CD14-positive monocyte (primary cell): ENCODE measurements at regions not wholly inside any gene's neighbourhood (a gene's known extent, or its start where the extent isn't known, plus 50 kb on each side); places are given as distances from the start of the nearest gene placed in this dataset.

Experiments
- DNase-seq, 3 donors: peaks; one replicate each; pipeline ENCODE4 v3.0.0-alpha.2; 2011 to 2022
- H2AFZ ChIP-seq: 2 replicates; pipeline ENCODE4 v1.6.0; 2012; ENCODE audit warnings: mild to moderate bottlenecking, low read depth, low read length, inconsistent platforms; ENCODE audit not compliant: insufficient read depth, poor library complexity, severe bottlenecking
- H3K27ac ChIP-seq, 2 donors: 1 replicate in 1 of 2; 2 replicates in 1 of 2; pipeline ENCODE4 v1.5.1; 2012 to 2013; ENCODE audit warnings: low read length in 2 of 2, control low read depth in 1 of 2, inconsistent platforms in 1 of 2, low read depth in 1 of 2, mild to moderate bottlenecking in 1 of 2
- H3K27me3 ChIP-seq, 2 donors: one replicate each; pipeline versions ENCODE4 v1.6.0 to v1.6.1; 2011 to 2013; ENCODE audit warnings: low read length in 2 of 2; ENCODE audit not compliant: control insufficient read depth in 2 of 2, insufficient read depth in 2 of 2
- H3K36me3 ChIP-seq, 2 donors: replicated peaks in 1 of 2; 1 replicate in 1 of 2; 2 replicates in 1 of 2; pipeline versions ENCODE4 v1.5.1 to v1.6.1; 2012 to 2013; ENCODE audit warnings: low read length in 2 of 2, control low read depth in 1 of 2, inconsistent platforms in 1 of 2, mild to moderate bottlenecking in 1 of 2; ENCODE audit not compliant: insufficient read depth in 2 of 2, control insufficient read depth in 1 of 2
- H3K4me1 ChIP-seq, 2 donors: 1 replicate in 1 of 2; 2 replicates in 1 of 2; pipeline versions ENCODE4 v1.5.1 to v1.6.1; 2012 to 2013; ENCODE audit warnings: low read length in 2 of 2, control low read depth in 1 of 2, inconsistent platforms in 1 of 2, mild to moderate bottlenecking in 1 of 2, moderate library complexity in 1 of 2; ENCODE audit not compliant: insufficient read depth in 2 of 2, control insufficient read depth in 1 of 2
- H3K4me2 ChIP-seq: replicated peaks from 2 replicates; pipeline ENCODE3; 2012; ENCODE audit warnings: low read length, moderate library complexity, mild to moderate bottlenecking; ENCODE audit not compliant: poor library complexity, severe bottlenecking; ENCODE audit errors: extremely low read depth
- H3K4me3 ChIP-seq, 3 experiments: fragments of 200-600 bp in 1 of 3; sonication (generic) in 1 of 3; replicated peaks in 1 of 3; 1 replicate in 2 of 3; 2 replicates in 1 of 3; pipeline ENCODE4 v1.5.1; 2011 to 2013; ENCODE audit warnings: low read length in 3 of 3, mild to moderate bottlenecking in 3 of 3, control low read depth in 2 of 3, low read depth in 2 of 3, inconsistent platforms in 1 of 3, moderate library complexity in 1 of 3
- H3K79me2 ChIP-seq: 2 replicates; pipeline ENCODE4 v1.6.0; 2012; ENCODE audit warnings: mild to moderate bottlenecking, control low read depth, inconsistent platforms, low read length, moderate library complexity; ENCODE audit not compliant: insufficient read depth
- H3K9ac ChIP-seq: 2 replicates; pipeline ENCODE4 v1.6.0; 2017; ENCODE audit warnings: low read length, mild to moderate bottlenecking; ENCODE audit not compliant: insufficient read depth, poor library complexity, severe bottlenecking
- H3K9me3 ChIP-seq, 2 donors: replicated peaks in 1 of 2; 1 replicate in 1 of 2; 2 replicates in 1 of 2; pipeline versions ENCODE4 v1.5.1 to v1.6.1; 2012 to 2013; ENCODE audit warnings: low read length in 2 of 2, control low read depth in 1 of 2; ENCODE audit not compliant: control insufficient read depth in 1 of 2, insufficient read depth in 1 of 2
- H4K20me1 ChIP-seq: 2 replicates; pipeline ENCODE4 v1.6.0; 2012; ENCODE audit warnings: mild to moderate bottlenecking, low read length, control low read depth, moderate library complexity; ENCODE audit not compliant: insufficient read depth
- H3K27ac Mint-ChIP-seq, 7 donors: one replicate each; pipeline ENCODE4 v1.8.0; 2020; ENCODE audit warnings: mild to moderate bottlenecking in 7 of 7, mixed read lengths in 7 of 7, moderate library complexity in 6 of 7, inconsistent platforms in 2 of 7
- H3K27me3 Mint-ChIP-seq, 3 donors: one replicate each; pipeline ENCODE4 v1.8.0; 2021 to 2022; ENCODE audit warnings: low read depth in 3 of 3, mild to moderate bottlenecking in 3 of 3, mixed read lengths in 3 of 3, moderate library complexity in 3 of 3, inconsistent platforms in 1 of 3
- H3K36me3 Mint-ChIP-seq, 2 donors: one replicate each; pipeline ENCODE4 v1.8.0; 2020; ENCODE audit warnings: mixed read lengths in 2 of 2, inconsistent platforms in 1 of 2, mild to moderate bottlenecking in 1 of 2
- H3K4me1 Mint-ChIP-seq: one replicate; pipeline ENCODE4 v1.8.0; 2020; ENCODE audit warnings: mild to moderate bottlenecking, mixed read lengths
- H3K4me3 Mint-ChIP-seq, 2 donors: one replicate each; pipeline ENCODE4 v1.8.0; 2020; ENCODE audit warnings: mild to moderate bottlenecking in 2 of 2, mixed read lengths in 2 of 2, moderate library complexity in 1 of 2
- H3K9me3 Mint-ChIP-seq, 7 donors: one replicate each; pipeline ENCODE4 v1.8.0; 2020 to 2022; ENCODE audit warnings: mixed read lengths in 7 of 7, mild to moderate bottlenecking in 6 of 7, moderate library complexity in 6 of 7, inconsistent platforms in 2 of 7
- WGBS: methylation state at CpG from one replicate; pipeline ENCODE4 v1.1.5; 2013; ENCODE audit warnings: missing lambda C conversion rate; ENCODE audit not compliant: insufficient coverage; 5-methylcytosine and 5-hydroxymethylcytosine counted together
- intact Hi-C, 2 donors: fragments of 100-400 bp; cut with micrococcal nuclease; formaldehyde crosslinking; loops; one replicate each; pipeline versions ENCODE4 v1.15.0 to v1.15.1; 2023
- TF ChIP-seq, protein P1 (sequence below): fragments of 200-600 bp; IDR thresholded peaks from one replicate; pipeline ENCODE4 v1.8.0; 2022; ENCODE audit warnings: antibody characterized with exemption, mild to moderate bottlenecking

DNA sequence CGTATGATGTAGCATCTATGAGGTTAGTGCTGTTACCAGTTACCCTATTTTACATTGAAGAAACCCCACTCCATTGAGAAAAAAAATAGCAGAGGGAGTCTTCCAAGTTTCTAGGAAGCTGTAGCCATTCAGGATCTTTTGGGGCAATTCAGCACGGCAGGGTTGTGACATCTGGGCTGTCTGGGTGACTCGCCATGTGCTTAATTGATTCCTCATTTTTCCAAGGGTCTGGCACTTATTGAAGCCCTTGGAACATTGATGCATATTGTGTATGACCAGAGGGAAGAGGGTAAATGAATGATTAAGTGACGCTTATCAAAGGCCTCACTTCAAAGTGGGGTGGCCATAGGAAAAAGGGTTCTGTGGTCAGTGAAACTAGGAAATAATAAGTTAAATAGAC is 248.7 kb downstream of the ARHGAP12 start:
- Histone ChIP-seq H3K9me3 (peaks cover 35 to 46% of the 10 kb centered on the region in 2 donors), H3K79me2 (no peaks in the 10 kb centered on the region), H3K27ac (no peak overlapping the region), H3K4me1 (no peaks in the 10 kb centered on the region), H3K27me3 (no peaks in the 10 kb centered on the region), H2AFZ (no peak overlapping the region), H3K9ac (no peak overlapping the region), H3K4me2 (no peak overlapping the region), H4K20me1 (no peaks in the 10 kb centered on the region), H3K36me3 (no peaks in the 10 kb centered on the region), H3K4me3 (no peak overlapping the region)
- TF ChIP-seq, protein P1, sequence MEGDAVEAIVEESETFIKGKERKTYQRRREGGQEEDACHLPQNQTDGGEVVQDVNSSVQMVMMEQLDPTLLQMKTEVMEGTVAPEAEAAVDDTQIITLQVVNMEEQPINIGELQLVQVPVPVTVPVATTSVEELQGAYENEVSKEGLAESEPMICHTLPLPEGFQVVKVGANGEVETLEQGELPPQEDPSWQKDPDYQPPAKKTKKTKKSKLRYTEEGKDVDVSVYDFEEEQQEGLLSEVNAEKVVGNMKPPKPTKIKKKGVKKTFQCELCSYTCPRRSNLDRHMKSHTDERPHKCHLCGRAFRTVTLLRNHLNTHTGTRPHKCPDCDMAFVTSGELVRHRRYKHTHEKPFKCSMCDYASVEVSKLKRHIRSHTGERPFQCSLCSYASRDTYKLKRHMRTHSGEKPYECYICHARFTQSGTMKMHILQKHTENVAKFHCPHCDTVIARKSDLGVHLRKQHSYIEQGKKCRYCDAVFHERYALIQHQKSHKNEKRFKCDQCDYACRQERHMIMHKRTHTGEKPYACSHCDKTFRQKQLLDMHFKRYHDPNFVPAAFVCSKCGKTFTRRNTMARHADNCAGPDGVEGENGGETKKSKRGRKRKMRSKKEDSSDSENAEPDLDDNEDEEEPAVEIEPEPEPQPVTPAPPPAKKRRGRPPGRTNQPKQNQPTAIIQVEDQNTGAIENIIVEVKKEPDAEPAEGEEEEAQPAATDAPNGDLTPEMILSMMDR, result no peak
- 83% methylated on average over 2 of the region's 4 CpGs for WGBS
- intact Hi-C loops, result no loop called here
- no peak overlapping the region for H3K4me3 Mint-ChIP-seq
- H3K27ac Mint-ChIP-seq, result no peak overlapping the region
- no peak for DNase-seq
- H3K9me3 Mint-ChIP-seq, result peaks cover 28 to 64% (median 51%) of the 10 kb centered on the region in 7 donors
- no peaks in the 10 kb centered on the region for H3K27me3 Mint-ChIP-seq
- H3K4me1 Mint-ChIP-seq, result no peaks in the 10 kb centered on the region
- H3K36me3 Mint-ChIP-seq, result no peaks in the 10 kb centered on the region

DNA sequence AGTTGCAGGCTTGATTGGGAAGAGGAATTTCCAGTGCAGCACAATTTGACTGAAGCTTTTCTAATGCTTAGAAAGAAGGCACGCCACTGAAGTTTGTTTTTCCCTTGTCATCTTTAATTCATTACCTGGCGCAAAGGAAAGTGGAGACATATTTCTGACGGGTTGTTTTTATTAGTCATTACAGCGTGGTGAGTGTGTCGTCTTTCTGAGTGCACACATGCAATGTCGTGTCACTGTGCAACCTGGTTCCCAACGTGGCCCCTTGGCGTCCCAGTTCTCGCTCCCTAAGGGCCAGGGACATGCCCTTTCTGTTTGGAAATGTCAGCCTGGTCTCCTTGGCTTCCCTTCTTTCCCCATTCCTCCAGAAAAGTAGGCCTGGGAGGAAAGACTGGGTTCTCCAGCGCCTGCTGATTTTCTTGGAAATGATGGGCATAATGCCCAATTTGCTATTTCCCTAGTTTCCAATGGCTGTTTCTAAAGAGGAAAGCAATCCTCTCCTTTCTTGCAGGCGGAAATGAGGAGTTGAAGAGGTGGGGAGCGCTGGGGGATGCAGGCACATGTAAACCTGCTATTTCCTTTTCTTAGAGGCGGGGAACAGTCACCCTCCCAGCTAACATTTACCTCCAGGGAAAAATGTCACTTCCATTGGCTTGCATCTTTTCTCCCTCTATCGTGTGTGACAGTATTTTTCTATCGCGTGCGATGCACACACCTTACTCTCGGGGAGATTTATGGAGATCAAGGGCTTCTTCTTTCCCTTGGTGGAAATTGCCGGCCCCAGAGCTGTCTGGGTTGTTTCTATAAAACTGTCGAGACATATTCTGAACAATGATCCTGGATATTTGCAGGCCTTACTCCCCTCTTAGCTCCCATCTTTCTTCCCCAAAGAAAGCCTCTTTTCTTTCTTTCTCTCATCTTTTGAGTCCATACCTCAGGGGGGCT is 249.8 kb downstream of the ARHGAP12 start:
- Histone ChIP-seq H3K27me3 (no peaks in the 10 kb centered on the region), H3K36me3 (no peaks in the 10 kb centered on the region), H3K9me3 (peaks cover 37 to 40% of the 10 kb centered on the region in 2 donors), H3K79me2 (no peaks in the 10 kb centered on the region), H3K27ac (no peak overlapping the region), H3K4me2 (no peak overlapping the region), H3K4me3 (no peak overlapping the region), H3K4me1 (no peaks in the 10 kb centered on the region), H2AFZ (no peak overlapping the region), H3K9ac (no peak overlapping the region), H4K20me1 (no peaks in the 10 kb centered on the region)
- Mint-ChIP-seq H3K4me1 (no peaks in the 10 kb centered on the region), H3K27ac (no peak overlapping the region), H3K4me3 (no peak overlapping the region), H3K36me3 (no peaks in the 10 kb centered on the region), H3K27me3 (no peaks in the 10 kb centered on the region), H3K9me3 (peaks cover 26 to 61% (median 53%) of the 10 kb centered on the region in 7 donors)
- intact Hi-C loops, result no loop called here
- TF ChIP-seq, protein P1, result no peak
- DNase-seq, result no peak
- WGBS, result 98% methylated on average over 9 of the region's 20 CpGs
